H9 (cell line): ENCODE measurements at regions not wholly inside any gene's neighbourhood (a gene's known extent, or its start where the extent isn't known, plus 50 kb on each side); places are given as distances from the start of the nearest gene placed in this dataset.
A peak's percentile ranks its signal among the peaks of the same experiment; 100 is the strongest.

Experiments
- DNase-seq: peaks from one replicate; pipeline ENCODE4 v3.0.0-alpha.2; 2017
- H2AFZ ChIP-seq: one replicate; pipeline ENCODE4 v1.6.1; 2013; ENCODE audit warnings: mild to moderate bottlenecking, low read length, control low read depth, moderate library complexity
- H2AK5ac ChIP-seq: 2 replicates; pipeline ENCODE4 v1.6.1; 2013; ENCODE audit warnings: low read length, control low read depth, mixed read lengths; ENCODE audit not compliant: insufficient read length
- H2BK120ac ChIP-seq: one replicate; pipeline ENCODE4 v1.6.1; 2013; ENCODE audit warnings: low read depth, mild to moderate bottlenecking, low read length, control low read depth, inconsistent platforms; ENCODE audit not compliant: poor library complexity, severe bottlenecking
- H2BK12ac ChIP-seq: 2 replicates; pipeline ENCODE4 v1.6.1; 2013; ENCODE audit warnings: low read length, control low read depth, mixed read lengths, low read depth; ENCODE audit not compliant: insufficient read length
- H2BK15ac ChIP-seq: 2 replicates; pipeline ENCODE4 v1.6.1; 2013; ENCODE audit warnings: low read depth, low read length, control low read depth
- H2BK20ac ChIP-seq: one replicate; pipeline ENCODE4 v1.6.1; 2013; ENCODE audit warnings: low read depth, mild to moderate bottlenecking, low read length, control low read depth, inconsistent platforms; ENCODE audit not compliant: poor library complexity, severe bottlenecking
- H2BK5ac ChIP-seq: 2 replicates; pipeline ENCODE4 v1.6.1; 2013; ENCODE audit warnings: low read length, control low read depth, mixed read lengths; ENCODE audit not compliant: insufficient read length
- H3K14ac ChIP-seq: 2 replicates; pipeline ENCODE4 v1.6.1; 2013; ENCODE audit warnings: low read length, control low read depth; ENCODE audit not compliant: insufficient read depth
- H3K18ac ChIP-seq: 2 replicates; pipeline ENCODE4 v1.6.1; 2013; ENCODE audit warnings: low read depth, mild to moderate bottlenecking, mixed read lengths, low read length, control low read depth; ENCODE audit not compliant: insufficient read length
- H3K23ac ChIP-seq: 2 replicates; pipeline ENCODE4 v1.6.1; 2013; ENCODE audit warnings: low read length, control low read depth, mixed read lengths, low read depth; ENCODE audit not compliant: insufficient read length
- H3K23me2 ChIP-seq: 2 replicates; pipeline ENCODE4 v1.6.1; 2013; ENCODE audit warnings: low read depth, mild to moderate bottlenecking, mixed read lengths, low read length, control low read depth; ENCODE audit not compliant: insufficient read length, poor library complexity, severe bottlenecking
- H3K27ac ChIP-seq: 2 replicates; pipeline ENCODE4 v1.5.1; 2013; ENCODE audit warnings: low read length, control low read depth, mixed read lengths, low read depth; ENCODE audit not compliant: insufficient read length
- H3K27me3 ChIP-seq: 2 replicates; pipeline ENCODE4 v1.6.1; 2013; ENCODE audit warnings: low read length, control low read depth, inconsistent platforms; ENCODE audit not compliant: insufficient read depth
- H3K4ac ChIP-seq: 2 replicates; pipeline ENCODE4 v1.6.1; 2013; ENCODE audit warnings: low read depth, mild to moderate bottlenecking, control low read depth, inconsistent platforms, low read length, moderate library complexity
- H3K4me1 ChIP-seq: 2 replicates; pipeline ENCODE4 v1.6.1; 2013; ENCODE audit warnings: low read length, control low read depth, inconsistent platforms; ENCODE audit not compliant: insufficient read depth
- H3K4me2 ChIP-seq: 2 replicates; pipeline ENCODE4 v1.6.1; 2013; ENCODE audit warnings: low read length, control low read depth, mixed read lengths; ENCODE audit not compliant: insufficient read length, insufficient read depth
- H3K56ac ChIP-seq: 2 replicates; pipeline ENCODE4 v1.6.1; 2013; ENCODE audit warnings: low read depth, mild to moderate bottlenecking, mixed read lengths, low read length, control low read depth; ENCODE audit not compliant: insufficient read length
- H3K79me1 ChIP-seq: 2 replicates; pipeline ENCODE4 v1.6.1; 2013; ENCODE audit warnings: low read depth, mild to moderate bottlenecking, moderate library complexity, low read length, control low read depth, inconsistent platforms; ENCODE audit not compliant: insufficient read depth, poor library complexity, severe bottlenecking
- H3K79me2 ChIP-seq: 2 replicates; pipeline ENCODE4 v1.6.1; 2013; ENCODE audit warnings: low read length, control low read depth, inconsistent platforms; ENCODE audit not compliant: insufficient read depth
- H3K9ac ChIP-seq: 2 replicates; pipeline ENCODE4 v1.6.1; 2013; ENCODE audit warnings: low read length, control low read depth, mixed read lengths; ENCODE audit not compliant: insufficient read length; ENCODE audit errors: extremely low read depth
- H3K9me3 ChIP-seq: one replicate; pipeline ENCODE4 v1.6.1; 2013; ENCODE audit warnings: low read depth, low read length, inconsistent platforms; ENCODE audit not compliant: control insufficient read depth
- H3T11ph ChIP-seq: one replicate; pipeline ENCODE4 v1.6.1; 2013; ENCODE audit warnings: mild to moderate bottlenecking, low read length, control low read depth, inconsistent platforms
- H4K20me1 ChIP-seq: one replicate; pipeline ENCODE4 v1.6.1; 2013; ENCODE audit not compliant: control insufficient read depth, insufficient read length, insufficient read depth
- H4K5ac ChIP-seq: 2 replicates; pipeline ENCODE4 v1.6.1; 2013; ENCODE audit warnings: low read depth, mild to moderate bottlenecking, mixed read lengths, low read length, control low read depth; ENCODE audit not compliant: insufficient read length
- H4K8ac ChIP-seq: replicated peaks from 2 replicates; pipeline ENCODE4 v1.6.1; 2013; ENCODE audit warnings: low read length, control low read depth, mixed read lengths, low read depth; ENCODE audit not compliant: insufficient read length
- H4K91ac ChIP-seq: 2 replicates; pipeline ENCODE4 v1.6.1; 2013; ENCODE audit warnings: low read depth, mild to moderate bottlenecking, moderate library complexity, mixed read lengths, low read length, control low read depth; ENCODE audit not compliant: insufficient read length
- H3K27ac Mint-ChIP-seq, 3 experiments: 2 replicates in 2 of 3; 3 replicates in 1 of 3; pipeline ENCODE4 v1.8.0; 2020 to 2021; ENCODE audit warnings: mixed read lengths in 3 of 3, mild to moderate bottlenecking in 1 of 3, moderate library complexity in 1 of 3
- H3K27me3 Mint-ChIP-seq: 2 replicates; pipeline ENCODE4 v1.8.0; 2021; ENCODE audit warnings: low read depth, mild to moderate bottlenecking, moderate library complexity, mixed read lengths
- H3K36me3 Mint-ChIP-seq, 3 experiments: 2 replicates in 2 of 3; 3 replicates in 1 of 3; pipeline ENCODE4 v1.8.0; 2020 to 2021; ENCODE audit warnings: low read depth in 3 of 3, mixed read lengths in 3 of 3; ENCODE audit not compliant: insufficient read depth in 1 of 3
- H3K4me1 Mint-ChIP-seq, 2 experiments: 2 replicates each; pipeline ENCODE4 v1.8.0; 2020; ENCODE audit warnings: mixed read lengths in 2 of 2
- H3K4me3 Mint-ChIP-seq, 2 experiments: 2 replicates in 1 of 2; 3 replicates in 1 of 2; pipeline ENCODE4 v1.8.0; 2020 to 2021; ENCODE audit warnings: mild to moderate bottlenecking in 2 of 2, mixed read lengths in 2 of 2, moderate library complexity in 1 of 2
- H3K9me3 Mint-ChIP-seq, 2 experiments: 2 replicates in 1 of 2; 3 replicates in 1 of 2; pipeline ENCODE4 v1.8.0; 2020; ENCODE audit warnings: mild to moderate bottlenecking in 2 of 2, mixed read lengths in 2 of 2, moderate library complexity in 1 of 2
- CTCF ChIP-seq: fragments of 200-600 bp; sonication (generic); conservative IDR thresholded peaks from 3 replicates; pipeline ENCODE4 v1.8.0; 2021; ENCODE audit warnings: antibody characterized with exemption, mild to moderate bottlenecking
- WGBS: extraction: QIAGEN DNeasy Blood & Tissue Kit; methylation state at CpG from one replicate; pipeline ENCODE4 v1.1.7; 2013; ENCODE audit warnings: missing lambda C conversion rate, low lambda C conversion rate, mixed read lengths; ENCODE audit not compliant: insufficient read length; ENCODE audit errors: extremely low coverage; 5-methylcytosine and 5-hydroxymethylcytosine counted together

DNA sequence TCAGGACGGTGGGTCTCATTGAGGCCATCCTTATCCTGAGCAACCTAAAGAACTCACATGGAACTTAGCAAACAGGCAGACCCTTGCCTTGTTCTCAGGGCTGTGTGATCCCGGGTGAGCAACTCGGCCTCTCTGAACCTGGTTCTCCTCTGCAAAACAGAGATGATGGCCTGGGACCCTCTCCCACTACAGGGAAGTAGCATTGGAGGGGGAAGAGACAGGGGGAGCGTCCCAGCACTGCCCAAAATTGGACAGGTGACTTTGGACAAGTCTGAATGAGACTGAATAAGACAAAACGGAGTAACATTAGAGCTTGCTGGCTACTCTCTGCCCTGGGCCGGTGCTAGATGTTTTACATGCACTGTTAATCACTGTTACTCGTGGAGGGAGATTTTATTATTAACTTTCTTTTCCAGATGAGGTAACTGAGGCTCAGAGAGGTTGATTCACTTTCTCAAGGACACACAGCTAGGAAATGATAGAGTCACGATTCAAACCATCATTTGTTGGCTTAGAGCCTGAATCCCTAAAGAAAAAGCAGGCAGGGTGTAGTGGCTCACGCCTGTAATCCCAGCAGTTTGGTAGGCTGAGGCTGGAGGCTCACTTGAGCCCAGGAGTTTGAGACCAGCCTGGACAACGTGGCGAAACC is 136.4 kb downstream of the C9orf50 start:
- no peaks in the 10 kb centered on the region; a peak in 2 of 7 replicates for H3K36me3 Mint-ChIP-seq
- Histone ChIP-seq H3K9me3 (no peaks in the 10 kb centered on the region), H4K5ac (no peak overlapping the region), H4K91ac (no peak overlapping the region), H3K27ac (no peak overlapping the region), H4K8ac (no peak overlapping the region), H3K4me2 (no peak overlapping the region), H2BK120ac (no peak overlapping the region), H2BK12ac (no peak overlapping the region), H3K79me1 (no peaks in the 10 kb centered on the region), H3K9ac (no peak overlapping the region), H3K27me3 (peaks cover 17% of the 10 kb centered on the region; the same call in 1 of the 2 replicates), H3K14ac (no peak overlapping the region), H2BK5ac (no peak overlapping the region), H3T11ph (no peak overlapping the region), H3K23ac (no peak overlapping the region), H2AFZ (no peak overlapping the region), H3K4me1 (no peaks in the 10 kb centered on the region; the same call in 1 of the 2 replicates), H3K23me2 (peaks cover 23% of the 10 kb centered on the region), H3K79me2 (no peaks in the 10 kb centered on the region), H2BK15ac (no peak overlapping the region), H3K4ac (no peak overlapping the region), H3K56ac (no peak overlapping the region), H4K20me1 (no peaks in the 10 kb centered on the region), H2BK20ac (no peak overlapping the region), H2AK5ac (no peak overlapping the region), H3K18ac (no peak overlapping the region)
- no peak for DNase-seq
- H3K4me1 Mint-ChIP-seq, result peaks cover 42 to 55% of the 10 kb centered on the region in 2 experiments
- H3K27me3 Mint-ChIP-seq, result peaks cover 83% of the 10 kb centered on the region
- WGBS, result no CpG with 5 or more reads among the region's 11 CpGs
- no peak overlapping the region for H3K27ac Mint-ChIP-seq
- 0 out of 5 replicates have a peak overlapping the region, but pooled peaks of 1 of the 2 experiments have one; percentile 13 for H3K4me3 Mint-ChIP-seq
- TF ChIP-seq CTCF, result no peak
- no peaks in the 10 kb centered on the region; a peak in 1 of 5 replicates for H3K9me3 Mint-ChIP-seq
